Erythroblast (primary cell): ENCODE measurements at regions not wholly inside any gene's neighbourhood (a gene's known extent, or its start where the extent isn't known, plus 50 kb on each side); places are given as distances from the start of the nearest gene placed in this dataset.

Experiments used
- GATA1 ChIP-seq: IDR thresholded peaks from 2 replicates; pipeline ENCODE4 v1.6.1; 2011; ENCODE audit warnings: low read depth, mild to moderate bottlenecking, control low read depth, low read length, moderate library complexity
- POLR2A ChIP-seq: IDR thresholded peaks from 2 replicates; pipeline ENCODE4 v1.6.1; 2011; ENCODE audit warnings: mild to moderate bottlenecking, low read length

GRCh38 chr22:47655930-47656329 is 893.5 kb downstream of the TBC1D22A start:
- TF ChIP-seq POLR2A (no peak), GATA1 (no peak)
